HG03175 (cell line): ENCODE measurements at regions not wholly inside any gene's neighbourhood (a gene's known extent, or its start where the extent isn't known, plus 50 kb on each side); places are given as distances from the start of the nearest gene placed in this dataset.

Experiments used
- ATAC-seq: cut with Tn5 transposase; IDR thresholded peaks from one replicate; pipeline ENCODE4 v1.9.1; 2021; ENCODE audit warnings: mild to moderate bottlenecking, moderate library complexity; ENCODE audit not compliant: unreplicated experiment

GRCh38 chr12:60832290-60832689, 1236.5 kb downstream of the SLC16A7 start:
- no peak for ATAC-seq

- ATAC-seq, result no peak
These were observed 1238.5 kb downstream of the SLC16A7 start for GRCh38 chr12:60834372-60834771.

- no peak for ATAC-seq
These were observed 1239.0 kb downstream of the SLC16A7 start for GRCh38 chr12:60834806-60835205.

GRCh38 chr12:60836651-60837050, 1240.8 kb downstream of the SLC16A7 start:
- no peak for ATAC-seq

- no peak for ATAC-seq
These were observed 1246.4 kb downstream of the SLC16A7 start for GRCh38 chr12:60842181-60842580.

- no peak for ATAC-seq
These were observed 1248.3 kb downstream of the SLC16A7 start for GRCh38 chr12:60844101-60844500.

GRCh38 chr12:60844875-60845274, 1249.0 kb downstream of the SLC16A7 start:
- ATAC-seq, result no peak

- ATAC-seq, result no peak
These were observed 1249.9 kb downstream of the SLC16A7 start for GRCh38 chr12:60845696-60846095.

- ATAC-seq, result no peak
These were observed 1251.5 kb downstream of the SLC16A7 start for GRCh38 chr12:60847281-60847680.

GRCh38 chr12:60849723-60850122, 1253.9 kb downstream of the SLC16A7 start:
- ATAC-seq, result no peak

GRCh38 chr12:60853407-60853806, 1257.6 kb downstream of the SLC16A7 start:
- ATAC-seq, result no peak

GRCh38 chr12:60863421-60863820, 1267.6 kb downstream of the SLC16A7 start:
- no peak for ATAC-seq

- no peak for ATAC-seq
These were observed 1276.4 kb downstream of the SLC16A7 start for GRCh38 chr12:60872219-60872618.

- ATAC-seq, result no peak
These were observed 1277.3 kb downstream of the SLC16A7 start for GRCh38 chr12:60872850-60873713.

- ATAC-seq, result no peak
These were observed 1278.3 kb downstream of the SLC16A7 start for GRCh38 chr12:60874091-60874490.

GRCh38 chr12:60920841-60921495, 1325.1 kb downstream of the SLC16A7 start:
- ATAC-seq, result no peak

GRCh38 chr12:60921541-60921940, 1325.7 kb downstream of the SLC16A7 start:
- ATAC-seq, result no peak

- no peak for ATAC-seq
These were observed 1330.4 kb downstream of the SLC16A7 start for GRCh38 chr12:60926256-60926655.

GRCh38 chr12:60930151-60930550, 1330.1 kb upstream of the USP15 start:
- ATAC-seq, result no peak

GRCh38 chr12:60935981-60936761, 1324.0 kb upstream of the USP15 start:
- ATAC-seq, result no peak

GRCh38 chr12:60947533-60947932, 1312.7 kb upstream of the USP15 start:
- ATAC-seq, result no peak
